H1 (cell line): ENCODE measurements at regions not wholly inside any gene's neighbourhood (a gene's known extent, or its start where the extent isn't known, plus 50 kb on each side); places are given as distances from the start of the nearest gene placed in this dataset.
A peak's percentile ranks its signal among the peaks of the same experiment; 100 is the strongest.

Experiments
- ASH2L ChIP-seq: fragments of 200-600, 300-600 bp; sonication (generic); IDR thresholded peaks from one replicate; pipeline ENCODE4 v1.7.1; 2017; ENCODE audit warnings: low read length
- CHD1 ChIP-seq: IDR thresholded peaks from 2 replicates; pipeline ENCODE4 v1.6.1; 2012; ENCODE audit warnings: low read depth, low read length, improper control_type of control experiment
- CTBP2 ChIP-seq: IDR thresholded peaks from 2 replicates; pipeline ENCODE4 v1.7.0; 2011; ENCODE audit warnings: borderline replicate concordance, mild to moderate bottlenecking, moderate library complexity, mixed read lengths, low read length; ENCODE audit not compliant: insufficient read depth, insufficient read length
- E2F6 ChIP-seq: IDR thresholded peaks from 2 replicates; pipeline ENCODE4 v1.6.1; 2012; ENCODE audit warnings: inconsistent platforms
- JUN ChIP-seq: IDR thresholded peaks from 2 replicates; pipeline ENCODE4 v1.6.1; 2011; ENCODE audit warnings: low read depth, mild to moderate bottlenecking, improper control_type of control experiment, low read length
- MAX ChIP-seq: IDR thresholded peaks from 2 replicates; pipeline ENCODE4 v1.6.1; 2012; ENCODE audit warnings: inconsistent platforms
- RBBP5 ChIP-seq: IDR thresholded peaks from 2 replicates; pipeline ENCODE4 v1.7.1; 2012; ENCODE audit warnings: low read depth, mild to moderate bottlenecking, inconsistent platforms, low read length, moderate library complexity, borderline replicate concordance
- SIN3A ChIP-seq, 2 experiments: IDR thresholded peaks in 1 of 2; conservative IDR thresholded peaks in 1 of 2; 2 replicates each; pipeline ENCODE4 v1.6.1; 2011 to 2012; ENCODE audit warnings: low read length in 2 of 2, improper control_type of control experiment in 1 of 2, low read depth in 1 of 2, mild to moderate bottlenecking in 1 of 2
- SIX5 ChIP-seq: IDR thresholded peaks from 2 replicates; pipeline ENCODE4 v1.6.1; 2011; ENCODE audit warnings: mild to moderate bottlenecking, low read depth, low read length
- SP1 ChIP-seq: IDR thresholded peaks from 2 replicates; pipeline ENCODE4 v1.6.1; 2011; ENCODE audit warnings: low read depth, low read length
- SP2 ChIP-seq: IDR thresholded peaks from 2 replicates; pipeline ENCODE4 v1.6.1; 2012; ENCODE audit warnings: mild to moderate bottlenecking, low read length, inconsistent platforms
- TAF1 ChIP-seq: IDR thresholded peaks from 2 replicates; pipeline ENCODE4 v1.6.1; 2011; ENCODE audit warnings: mild to moderate bottlenecking, low read depth, low read length
- TCF12 ChIP-seq: IDR thresholded peaks from 2 replicates; pipeline ENCODE4 v1.6.1; 2011; ENCODE audit warnings: low read depth, mild to moderate bottlenecking, low read length

- peak; percentile 96 for TF ChIP-seq ASH2L
- TF ChIP-seq E2F6: 0 out of 2 replicates have a peak, but pooled peaks have one; percentile 20
- TF ChIP-seq SIN3A (conservative IDR thresholded peaks at IDR 0.05 in 1 of 2, IDR thresholded peaks at IDR 0.05 in 1 of 2; ENCODE audit: low read depth in 1 of 2, low read length in 2 of 2): peak; percentile 78 to 79; a peak in 2 of 4 replicates
- peak; percentile 81 for TF ChIP-seq CTBP2
- no peak for TF ChIP-seq SP2
- TF ChIP-seq SP1: peak; percentile 91
- peak; percentile 43 for TF ChIP-seq SIX5
- TF ChIP-seq MAX: peak; percentile 94
- TF ChIP-seq JUN: no peak
- peak; percentile 93 for TF ChIP-seq TCF12
- TF ChIP-seq RBBP5: peak; percentile 62; the same call in 1 of the 2 replicates
- no peak for TF ChIP-seq CHD1
- peak; percentile 46; the same call in 1 of the 2 replicates for TF ChIP-seq TAF1
- TF ChIP-seq, all 59 proteins: peak for 18
Observed at GRCh38 chr14:76924371-76925096, 98.3 kb downstream of the LRRC74A start (continued).
